Fibroblast of peridontal ligament (primary cell): ENCODE measurements at regions not wholly inside any gene's neighbourhood (a gene's known extent, or its start where the extent isn't known, plus 50 kb on each side); places are given as distances from the start of the nearest gene placed in this dataset.
"Not testable (repeated sequence)": the region's sequence is repeated elsewhere in the genome, so short reads cannot be mapped to it uniquely, and the experiment has no call there.

Experiments used
- DNase-seq: peaks from one replicate; pipeline ENCODE4 v3.0.0-alpha.2; 2010; ENCODE audit errors: extremely low read depth

DNA sequence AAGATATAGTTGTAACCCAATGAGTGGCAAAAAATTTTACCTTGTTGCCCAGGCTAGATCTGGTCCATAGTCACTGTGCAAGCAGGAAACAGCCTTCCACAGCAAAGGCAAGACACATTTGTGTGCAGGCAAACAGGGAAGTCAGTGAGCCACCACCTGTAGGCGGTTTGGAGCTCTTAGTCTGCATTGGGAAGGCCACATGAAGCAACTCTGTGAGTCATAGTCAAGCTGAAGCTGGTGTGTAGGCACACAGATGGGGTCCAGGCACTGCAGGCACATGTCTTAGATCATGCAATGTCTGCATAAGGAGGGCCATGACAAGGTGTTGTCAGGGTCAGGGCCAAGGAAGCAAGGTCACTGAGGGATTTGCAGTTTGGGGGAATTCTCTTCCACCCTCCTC is 543.2 kb upstream of the EPHA7 start:
- DNase-seq: no peak

DNA sequence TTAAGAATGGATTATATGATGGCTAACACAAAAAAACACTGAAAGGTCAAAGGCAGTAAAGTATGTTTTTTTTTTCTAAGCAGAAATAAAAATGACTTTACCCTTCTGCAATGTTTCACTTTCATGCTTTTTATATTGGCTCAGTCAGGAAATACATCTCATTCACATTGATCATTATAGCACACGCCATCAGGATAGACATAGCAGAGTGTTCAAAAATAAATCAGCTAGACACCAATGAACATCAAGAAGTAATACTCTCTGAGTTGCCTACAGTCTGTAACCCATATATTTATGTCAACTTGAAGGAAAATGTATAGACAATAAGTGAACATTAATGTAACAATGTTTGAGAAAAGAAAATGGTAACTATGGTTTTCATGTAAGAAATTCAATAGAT is 535.2 kb upstream of the EPHA7 start:
- DNase-seq: no peak

DNA sequence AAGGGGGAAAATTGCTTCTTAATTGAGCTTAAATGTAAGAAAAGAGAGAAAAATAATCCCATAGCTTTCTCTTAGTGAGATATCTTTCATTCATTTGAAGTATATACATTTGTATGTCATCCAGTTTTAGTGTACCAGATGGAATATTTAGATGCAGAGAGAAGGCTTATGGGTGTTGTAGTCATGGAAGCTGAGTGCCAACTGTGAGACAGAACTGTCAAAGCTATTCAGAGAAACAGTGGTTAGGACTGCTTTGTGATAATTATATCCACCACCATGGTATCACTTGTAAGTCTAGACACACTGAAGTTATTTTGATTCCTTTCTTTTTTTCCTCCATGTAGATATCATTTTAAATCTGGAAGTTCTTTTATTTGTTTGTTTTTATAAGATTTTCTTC is 524.3 kb upstream of the EPHA7 start:
- no peak for DNase-seq

DNA sequence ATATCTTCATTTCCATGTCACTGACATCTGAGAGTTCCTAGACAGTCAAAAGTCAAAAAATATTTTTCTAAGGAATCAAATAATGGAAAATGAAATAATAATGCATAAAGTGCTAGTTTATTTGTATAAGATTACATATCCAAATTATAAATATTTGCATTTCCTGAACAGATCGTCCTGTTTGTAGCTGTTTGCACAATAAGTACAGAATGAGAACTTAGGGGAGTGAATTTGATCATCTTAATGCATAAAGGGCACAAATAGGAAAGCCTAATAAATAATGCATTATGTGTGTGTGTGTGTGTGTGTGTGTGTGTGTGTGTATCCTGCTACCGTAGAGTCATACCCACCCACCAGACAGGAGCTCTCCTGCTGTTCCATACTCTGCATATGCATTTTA is 521.0 kb upstream of the EPHA7 start:
- DNase-seq: no peak

DNA sequence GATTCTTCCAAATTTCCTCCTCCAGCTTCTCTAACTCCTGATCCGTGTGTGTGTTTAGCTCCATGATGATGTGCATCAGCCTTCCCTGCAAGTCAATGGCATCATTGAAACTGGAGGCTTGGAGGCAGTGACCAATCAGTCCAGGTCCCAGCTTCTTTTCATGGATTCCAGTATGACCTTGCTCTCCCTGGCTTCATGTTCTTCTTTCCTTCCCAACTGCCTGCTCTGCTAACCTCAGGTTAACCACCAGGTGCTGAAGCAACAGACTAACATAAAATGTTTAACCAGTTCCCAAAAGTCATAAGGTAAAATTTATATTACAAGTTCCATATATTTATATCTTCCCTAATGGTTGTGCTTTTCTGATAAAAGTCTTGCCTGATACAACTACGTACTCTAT is 512.8 kb upstream of the EPHA7 start:
- no peak for DNase-seq

DNA sequence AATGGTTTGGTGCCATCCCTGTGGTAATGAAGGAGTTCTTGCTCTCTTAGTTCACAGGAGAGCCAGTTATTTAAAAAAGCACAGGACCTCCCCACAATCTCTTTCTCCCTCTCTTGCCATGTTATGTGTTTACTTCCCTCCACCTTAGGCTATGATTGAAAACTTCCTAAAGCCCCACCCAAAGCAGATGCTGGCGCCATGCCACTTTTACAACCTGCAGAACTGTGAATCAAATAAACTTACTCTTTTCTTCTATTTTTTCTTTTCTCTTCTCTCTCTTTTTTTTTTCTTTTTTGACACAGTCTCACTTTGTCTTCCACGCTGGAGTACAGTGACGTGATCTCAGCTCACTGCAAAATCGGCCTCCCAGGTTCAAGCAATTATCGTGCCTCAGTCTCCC is 508.4 kb upstream of the EPHA7 start:
- no peak for DNase-seq

DNA sequence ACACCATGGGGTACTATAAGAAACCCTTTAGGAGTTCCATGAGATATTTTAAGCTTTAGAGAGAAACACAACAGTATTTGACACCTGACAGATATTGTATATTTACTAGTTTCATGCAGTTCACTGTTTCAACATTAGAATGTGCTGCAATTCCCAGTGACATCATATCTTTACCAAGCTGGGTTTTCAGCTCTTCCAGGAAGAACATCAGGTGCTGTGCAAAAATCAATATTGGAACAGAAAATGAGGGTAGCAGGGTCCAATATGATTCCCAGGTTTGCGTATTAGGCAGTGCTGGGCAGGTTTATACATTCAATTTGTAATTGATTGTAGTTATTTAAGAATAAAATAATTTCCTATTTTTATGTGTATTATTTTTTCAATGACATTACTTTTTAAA is 500.0 kb upstream of the EPHA7 start:
- no peak for DNase-seq

DNA sequence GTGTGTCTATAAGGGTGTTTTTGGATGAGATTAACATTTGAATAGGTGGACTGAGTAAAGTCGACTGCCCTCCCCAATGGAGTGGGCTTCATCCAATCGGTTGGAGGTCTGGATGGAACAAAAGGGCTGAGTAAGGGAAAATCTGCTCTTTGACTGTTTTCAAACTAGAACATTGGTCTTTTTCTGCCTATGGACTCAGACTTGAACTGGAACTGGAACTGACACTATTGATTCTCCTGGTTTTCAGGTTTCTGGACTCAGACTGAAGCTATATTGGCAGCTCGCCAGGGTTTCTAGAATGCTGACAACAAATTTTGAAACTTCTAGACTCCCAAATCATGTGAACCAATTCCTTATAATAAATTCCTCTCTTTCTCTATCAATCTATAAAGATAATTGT is 498.9 kb upstream of the EPHA7 start:
- no peak for DNase-seq

DNA sequence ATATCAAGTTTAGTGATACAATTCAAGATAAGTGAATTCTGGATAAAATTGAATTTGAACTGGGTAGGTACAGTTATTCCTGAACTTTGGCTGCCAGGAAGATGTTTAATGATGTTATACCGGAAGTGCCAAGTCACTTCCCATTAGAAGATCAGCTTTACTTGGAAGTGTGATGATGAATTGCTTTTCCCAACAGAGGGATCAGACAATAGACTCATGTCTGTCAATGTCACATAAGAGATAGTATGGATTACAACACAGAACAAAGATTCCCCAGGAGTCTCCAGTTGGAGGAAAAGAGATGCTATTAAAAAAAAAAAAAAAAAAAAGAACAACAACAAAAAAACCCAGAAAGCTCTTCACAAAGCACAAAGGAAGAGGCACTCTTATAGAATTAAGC is 497.9 kb upstream of the EPHA7 start:
- no peak for DNase-seq

DNA sequence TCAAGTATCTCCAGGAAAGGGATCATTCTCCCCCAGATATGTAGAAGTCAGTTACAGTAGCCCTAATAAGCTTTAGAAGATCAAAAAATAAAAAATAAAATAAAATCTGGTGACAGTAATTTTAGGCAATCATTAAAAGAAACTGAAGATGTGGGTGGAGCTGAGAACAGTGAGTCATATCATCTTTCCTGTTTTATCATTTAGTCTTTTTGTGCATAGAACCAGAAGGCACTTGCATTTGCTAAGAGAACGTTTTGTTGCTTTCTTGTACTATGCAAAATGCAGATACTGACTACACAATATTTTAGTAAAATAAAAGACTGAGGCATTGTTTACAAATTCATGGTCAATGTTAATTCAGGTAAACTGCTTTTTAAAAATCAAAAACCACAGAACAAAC is 497.4 kb upstream of the EPHA7 start:
- no peak for DNase-seq

DNA sequence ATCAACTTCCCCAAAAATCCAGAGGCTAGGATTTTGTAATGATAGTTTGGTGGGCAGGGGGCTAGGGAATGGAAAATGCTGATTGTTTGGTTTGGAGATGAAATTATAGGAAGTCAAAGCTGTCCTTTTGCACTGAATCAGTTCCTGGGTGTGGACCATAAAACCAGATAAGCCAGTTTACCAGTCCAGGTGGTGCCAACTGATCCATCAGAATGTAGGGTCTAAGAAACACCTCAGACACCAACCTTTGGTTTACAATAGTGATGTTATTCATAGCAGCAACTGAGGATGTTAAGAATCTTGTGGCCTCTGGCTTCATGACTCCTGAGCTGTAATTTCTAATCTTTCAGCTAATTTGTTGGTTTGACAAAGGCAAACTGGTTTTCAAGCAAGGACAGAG is 496.6 kb upstream of the EPHA7 start:
- no peak for DNase-seq

DNA sequence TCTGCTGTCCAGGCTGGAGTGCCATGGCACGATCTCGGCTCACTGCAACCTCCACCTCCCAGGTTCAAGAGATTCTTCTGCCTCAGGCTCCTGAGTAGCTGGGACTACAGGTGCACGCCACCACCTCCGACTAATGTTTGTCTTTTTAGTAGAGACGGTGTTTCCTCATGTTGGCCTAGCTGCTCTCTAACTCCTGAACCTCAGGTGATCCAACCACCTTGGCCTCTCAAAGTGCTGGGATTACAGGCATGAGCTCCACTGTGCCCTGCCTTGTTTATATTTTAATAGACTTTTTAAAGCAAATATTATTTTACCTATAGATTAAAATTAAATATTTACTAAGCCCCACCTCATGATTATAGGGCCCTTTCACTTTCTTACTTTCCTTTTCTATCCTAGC is 483.2 kb upstream of the EPHA7 start:
- no peak for DNase-seq

DNA sequence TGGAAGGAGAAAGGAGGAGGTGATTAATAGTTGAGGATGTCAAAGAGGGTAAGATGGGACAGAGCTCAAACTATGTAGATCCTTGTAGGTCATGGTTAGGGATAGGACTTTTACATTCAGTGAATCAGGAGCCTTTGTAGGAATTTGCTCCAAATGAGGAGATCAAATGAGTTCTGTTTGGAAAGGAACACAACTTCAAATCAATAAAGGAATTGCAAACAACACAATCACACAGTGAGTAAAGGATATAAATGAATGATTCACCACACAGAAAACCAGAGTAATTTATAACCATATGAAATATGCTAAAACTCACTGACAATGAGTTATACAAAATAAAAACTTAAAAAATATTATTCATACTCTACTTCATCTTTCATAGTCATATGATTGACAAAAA is 480.8 kb upstream of the EPHA7 start:
- no peak for DNase-seq

DNA sequence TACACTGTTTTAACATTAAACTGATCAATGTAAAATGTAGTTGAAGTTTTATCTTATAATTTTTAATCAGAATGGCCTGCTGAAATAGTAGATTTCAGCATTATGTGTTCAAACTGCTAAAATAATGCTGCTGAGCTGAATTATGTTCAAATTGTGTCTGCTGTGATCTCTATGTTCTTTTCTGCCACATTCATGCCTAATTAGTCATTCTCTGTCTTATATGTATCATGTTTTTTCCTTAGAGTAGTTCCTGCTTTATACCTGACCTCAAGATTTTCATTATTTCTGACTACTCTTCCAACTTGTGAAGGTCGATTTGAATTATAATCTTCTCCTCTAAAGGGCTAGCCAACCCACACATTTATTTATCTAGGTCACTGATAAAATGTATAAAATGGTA is 476.7 kb upstream of the EPHA7 start:
- DNase-seq: no peak

DNA sequence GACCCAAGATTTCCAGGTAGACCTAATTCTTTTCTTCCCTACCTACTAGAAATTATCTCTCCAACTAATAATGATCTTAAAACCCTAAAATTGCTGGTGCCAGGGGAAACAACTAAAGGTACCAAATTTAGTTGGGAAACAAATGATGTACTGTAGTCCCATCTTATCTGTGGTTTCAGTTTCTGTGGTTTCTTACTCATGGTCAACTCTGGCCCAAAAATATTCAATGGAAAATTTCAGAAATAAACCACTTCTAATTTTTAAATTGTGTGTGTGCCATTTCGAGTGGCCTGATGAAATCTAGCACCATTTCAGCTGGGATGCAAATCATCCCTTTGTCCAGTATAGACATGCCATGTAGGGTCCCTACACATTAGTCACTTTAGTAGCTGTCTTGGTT is 475.2 kb upstream of the EPHA7 start:
- no peak for DNase-seq

DNA sequence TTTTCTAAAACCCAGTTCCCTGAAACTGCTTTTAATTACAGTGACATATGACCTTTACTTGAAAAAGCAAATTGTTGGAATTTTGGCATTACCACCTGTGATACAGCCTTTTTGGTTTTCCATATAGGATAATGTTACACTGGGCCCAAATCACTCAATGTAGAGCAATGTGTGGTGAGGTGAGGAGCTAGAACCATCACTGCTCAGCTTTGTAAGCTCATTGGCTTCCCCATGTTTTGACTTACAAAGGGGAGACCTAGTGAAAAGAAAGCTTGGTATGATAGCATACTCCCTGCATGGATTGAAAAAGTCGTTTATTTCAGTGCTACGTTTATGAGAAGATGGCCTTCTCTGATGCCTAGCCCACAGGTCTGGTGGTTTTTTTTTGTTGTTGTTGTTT is 470.4 kb upstream of the EPHA7 start:
- DNase-seq: no peak

DNA sequence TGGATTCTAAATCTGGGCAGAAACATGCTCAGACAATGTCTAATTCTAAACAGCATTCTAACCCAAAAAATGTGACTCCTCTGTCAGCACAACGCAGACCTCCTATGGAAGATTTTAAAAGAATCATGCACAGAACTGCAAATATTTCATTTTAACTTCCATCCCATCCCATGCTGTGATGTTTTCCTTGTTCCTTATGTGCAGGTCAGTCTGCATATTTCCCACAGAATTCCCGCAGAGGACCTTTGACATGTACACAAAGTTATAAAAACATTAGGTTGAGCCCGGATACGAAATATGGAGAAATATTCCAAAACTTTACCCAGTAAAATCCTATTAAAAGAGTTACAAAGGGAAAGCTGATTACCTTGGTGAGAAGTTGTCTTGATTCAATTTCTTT is 467.1 kb upstream of the EPHA7 start:
- no peak for DNase-seq

DNA sequence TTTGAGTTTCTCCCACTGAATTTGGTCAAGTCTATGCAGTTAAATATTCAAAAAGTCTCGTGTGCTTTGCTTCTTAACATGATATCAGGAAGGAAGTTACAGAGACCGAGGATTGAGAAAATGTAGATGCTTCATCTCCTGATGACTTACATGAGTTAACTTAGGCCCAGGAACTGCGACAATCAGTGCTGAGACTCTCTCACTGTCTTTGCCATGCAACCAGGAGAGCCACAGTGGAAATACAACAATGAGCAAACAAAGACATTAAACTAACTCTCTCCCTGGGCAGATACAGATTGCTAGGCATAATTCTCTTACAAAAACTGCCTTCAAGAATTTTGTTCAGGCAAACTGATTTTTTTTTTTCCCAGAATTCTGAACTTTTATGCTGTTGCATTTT is 440.6 kb upstream of the EPHA7 start:
- no peak for DNase-seq

DNA sequence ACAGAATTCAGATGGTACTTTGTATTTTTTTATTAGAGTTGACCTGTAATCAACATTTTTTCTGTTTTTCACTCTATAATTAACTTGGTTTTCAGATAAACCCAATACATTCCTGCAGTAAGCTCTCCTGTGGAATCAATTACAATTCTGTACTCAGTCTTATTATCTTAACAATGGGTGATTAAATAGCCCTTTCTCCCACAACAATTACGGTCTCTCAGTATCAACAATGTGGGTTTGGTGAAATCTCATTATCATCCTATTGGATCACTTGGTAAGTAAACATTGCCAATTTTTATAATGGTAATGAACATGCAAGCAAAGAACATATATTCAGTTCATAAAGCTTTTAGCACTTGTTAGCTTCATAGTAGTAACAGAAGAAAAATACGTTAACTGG is 438.9 kb upstream of the EPHA7 start:
- no peak for DNase-seq

DNA sequence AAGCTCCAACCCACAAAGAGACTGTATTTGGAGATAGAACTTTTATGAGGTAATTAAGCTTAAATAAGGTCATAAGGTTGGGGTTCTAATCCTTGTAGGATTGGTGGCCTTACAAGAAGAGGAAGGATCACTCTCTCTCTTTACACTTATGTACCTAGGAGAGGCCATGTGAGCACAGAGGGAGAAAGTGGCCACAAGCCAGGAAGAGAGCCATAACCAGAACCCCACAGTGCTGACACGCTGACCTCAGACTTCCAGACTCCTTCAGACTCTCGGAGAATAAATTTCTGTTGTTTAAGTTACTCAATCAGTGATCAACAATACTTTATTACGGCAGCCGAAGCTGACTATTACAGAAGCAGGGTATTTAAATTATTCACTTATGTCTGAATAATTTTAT is 430.5 kb upstream of the EPHA7 start:
- DNase-seq: no peak

DNA sequence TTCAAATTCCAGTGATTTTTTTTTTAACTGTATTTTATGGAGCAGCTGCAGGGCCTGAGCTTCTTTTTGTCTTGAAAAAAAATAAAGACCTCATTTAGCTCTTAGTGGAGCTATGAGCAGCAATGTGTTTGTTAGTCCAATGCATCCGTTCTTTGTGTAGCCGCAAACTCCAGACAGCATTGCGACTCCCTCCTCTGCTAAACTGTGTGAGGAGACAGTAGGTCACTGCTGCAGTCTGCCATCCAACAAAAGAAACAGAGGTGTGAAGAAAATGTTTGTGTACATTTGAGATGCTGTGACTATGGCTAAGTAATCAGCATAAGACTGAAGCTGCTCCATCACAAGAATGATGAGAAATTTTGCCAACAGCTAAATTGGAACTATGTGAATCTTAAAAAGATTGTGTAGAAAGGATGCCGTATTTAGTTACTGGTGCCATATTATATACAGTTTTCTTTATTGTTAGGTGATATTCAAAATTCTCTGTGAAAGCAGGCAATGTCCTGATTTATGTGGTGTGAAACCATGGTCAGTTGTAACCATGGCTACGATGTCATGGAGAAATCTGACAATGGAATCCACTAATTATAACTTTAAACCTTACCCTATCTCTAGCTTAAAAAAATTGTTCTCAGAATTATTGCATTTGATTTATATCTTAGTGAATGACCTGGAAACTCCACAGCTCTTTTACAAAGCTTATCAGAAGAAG is 428.8 kb upstream of the EPHA7 start:
- DNase-seq: no peak

DNA sequence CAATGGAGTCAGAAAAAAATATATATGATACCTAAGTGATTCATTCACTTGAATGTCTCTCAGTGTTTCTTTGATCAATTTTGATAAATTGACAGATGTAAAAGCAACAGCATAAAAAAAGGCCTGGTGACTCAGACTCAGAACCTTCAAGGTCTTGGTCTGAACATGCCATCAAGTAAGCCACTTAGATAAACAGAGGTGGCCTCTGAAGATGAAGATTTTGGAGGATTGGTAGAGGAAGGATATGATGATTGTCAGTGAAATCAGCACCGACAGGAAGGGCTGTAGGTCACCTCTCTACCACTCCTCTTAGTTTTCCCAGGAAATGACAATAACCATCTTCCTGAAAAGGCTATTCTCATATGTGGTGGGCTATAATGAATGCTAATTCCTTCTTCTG is 422.8 kb upstream of the EPHA7 start:
- DNase-seq: no peak

DNA sequence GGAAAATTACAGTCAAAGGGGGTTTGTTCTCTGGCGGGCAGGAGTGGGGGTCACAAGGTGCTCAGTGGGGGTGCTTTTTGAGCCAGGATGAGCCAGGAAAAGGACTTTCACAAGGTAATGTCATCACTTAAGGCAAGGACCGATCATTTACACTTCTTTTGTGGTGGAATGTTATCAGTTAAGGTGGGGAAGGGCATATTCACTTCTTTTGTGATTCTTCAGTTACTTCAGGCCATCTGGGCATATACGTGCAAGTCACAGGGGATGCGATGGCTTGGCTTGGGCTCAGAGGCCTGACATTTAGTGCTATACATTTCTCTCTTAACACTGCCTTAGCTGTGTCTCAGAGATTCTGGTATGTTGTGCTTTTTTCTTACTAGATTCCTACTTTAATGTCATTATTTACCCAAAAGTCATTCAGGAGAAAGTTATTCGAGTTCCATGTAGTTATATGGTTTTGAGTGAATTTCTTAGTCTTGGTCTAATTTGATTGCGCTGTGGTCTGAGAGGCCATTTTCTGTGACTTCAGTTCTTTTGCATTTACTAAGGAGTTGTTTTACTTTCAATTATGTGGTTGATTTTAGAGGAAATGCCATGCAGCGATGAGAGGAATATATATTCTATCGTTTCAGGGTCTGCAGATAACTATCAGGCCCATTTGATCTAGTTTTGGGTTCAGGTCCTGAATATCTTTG is 416.2 kb upstream of the EPHA7 start:
- not testable (repeated sequence) for DNase-seq

DNA sequence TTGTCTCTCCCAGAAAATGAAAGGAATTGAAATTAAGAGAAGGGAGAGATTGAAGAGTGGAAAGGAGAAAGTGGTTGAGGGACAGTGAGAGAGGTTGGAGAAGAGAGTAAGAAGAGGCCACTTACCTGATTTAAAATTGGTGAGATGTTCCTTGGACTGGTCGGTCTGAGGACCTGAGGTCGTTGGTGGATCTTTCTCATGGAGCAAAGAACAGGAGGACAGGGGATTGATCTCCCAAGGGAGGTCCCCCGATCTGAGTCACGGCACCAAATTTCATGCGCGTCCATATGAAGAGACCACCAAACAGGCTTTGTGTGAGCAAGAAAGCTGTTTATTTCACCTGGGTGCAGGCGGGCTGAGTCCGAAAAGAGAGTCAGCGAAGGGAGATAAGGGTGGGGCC is 415.7 kb upstream of the EPHA7 start:
- not testable (repeated sequence) for DNase-seq
